Ectodermal cell (in vitro differentiated cells): ENCODE measurements at regions not wholly inside any gene's neighbourhood (a gene's known extent, or its start where the extent isn't known, plus 50 kb on each side); places are given as distances from the start of the nearest gene placed in this dataset.

Source experiments
- H3K27ac ChIP-seq: 2 replicates; pipeline ENCODE4 v1.7.0; 2013; ENCODE audit warnings: mild to moderate bottlenecking, low read depth, low read length; ENCODE audit not compliant: insufficient read depth, poor library complexity, severe bottlenecking
- H3K27me3 ChIP-seq: 2 replicates; pipeline ENCODE4 v1.7.0; 2013; ENCODE audit warnings: mild to moderate bottlenecking, low read length; ENCODE audit not compliant: insufficient read depth, control insufficient read depth, poor library complexity, severe bottlenecking
- H3K36me3 ChIP-seq: one replicate; pipeline ENCODE4 v1.7.0; 2013; ENCODE audit warnings: low read length; ENCODE audit not compliant: control insufficient read depth, insufficient read depth
- H3K4me1 ChIP-seq: one replicate; pipeline ENCODE4 v1.7.0; 2013; ENCODE audit warnings: low read length; ENCODE audit not compliant: control insufficient read depth, insufficient read depth
- H3K4me3 ChIP-seq: 2 replicates; pipeline ENCODE4 v1.7.0; 2013; ENCODE audit warnings: low read depth, low read length, control low read depth; ENCODE audit not compliant: insufficient read depth
- H3K9me3 ChIP-seq: 2 replicates; pipeline ENCODE4 v1.7.0; 2013; ENCODE audit warnings: mild to moderate bottlenecking, low read length, moderate library complexity; ENCODE audit not compliant: control insufficient read depth
- WGBS, 2 experiments: methylation state at CpG; one replicate each; pipeline ENCODE4 v1.1.7; 2013; ENCODE audit warnings: missing lambda C conversion rate in 2 of 2; 5-methylcytosine and 5-hydroxymethylcytosine counted together

GRCh38 chr6:125509477-125509876 is 207.7 kb upstream of the HDDC2 start:
- no peaks in the 10 kb centered on the region for H3K9me3 ChIP-seq
- H3K4me1 ChIP-seq, result no peaks in the 10 kb centered on the region
- H3K4me3 ChIP-seq, result no peak overlapping the region
- 85 to 89% methylated on average over 2 of the region's 2 CpGs for WGBS, 2 experiments
- no peaks in the 10 kb centered on the region for H3K27me3 ChIP-seq
- no peak overlapping the region for H3K27ac ChIP-seq
- H3K36me3 ChIP-seq, result no peaks in the 10 kb centered on the region

GRCh38 chr6:125510405-125510804 is 208.6 kb upstream of the HDDC2 start:
- 84 to 88% methylated on average over 1 to 2 of the region's 2 CpGs for WGBS, 2 experiments
- no peak overlapping the region for H3K4me3 ChIP-seq
- H3K27ac ChIP-seq, result no peak overlapping the region
- H3K9me3 ChIP-seq, result no peaks in the 10 kb centered on the region
- H3K27me3 ChIP-seq, result no peaks in the 10 kb centered on the region
- H3K4me1 ChIP-seq, result no peaks in the 10 kb centered on the region
- H3K36me3 ChIP-seq, result no peaks in the 10 kb centered on the region

GRCh38 chr6:125511809-125512396 is 210.1 kb upstream of the HDDC2 start:
- WGBS, 2 experiments, result 88 to 91% methylated on average over 2 of the region's 2 CpGs
- Histone ChIP-seq H3K4me3 (no peak overlapping the region), H3K36me3 (no peaks in the 10 kb centered on the region), H3K27ac (no peak overlapping the region), H3K9me3 (no peaks in the 10 kb centered on the region), H3K27me3 (no peaks in the 10 kb centered on the region), H3K4me1 (no peaks in the 10 kb centered on the region)

GRCh38 chr6:125512621-125513020 is 210.9 kb upstream of the HDDC2 start:
- no peaks in the 10 kb centered on the region for H3K36me3 ChIP-seq
- H3K4me1 ChIP-seq, result no peaks in the 10 kb centered on the region
- H3K9me3 ChIP-seq, result no peaks in the 10 kb centered on the region
- 76 to 85% methylated on average over 2 of the region's 2 CpGs for WGBS, 2 experiments
- H3K4me3 ChIP-seq, result no peak overlapping the region
- H3K27me3 ChIP-seq, result no peaks in the 10 kb centered on the region
- H3K27ac ChIP-seq, result no peak overlapping the region

GRCh38 chr6:125513978-125514377 is 212.2 kb upstream of the HDDC2 start:
- no peaks in the 10 kb centered on the region for H3K9me3 ChIP-seq

GRCh38 chr6:125516644-125517043 is 214.9 kb upstream of the HDDC2 start:
- H3K27me3 ChIP-seq, result no peaks in the 10 kb centered on the region

More at GRCh38 chr6:125513978-125514377, 212.2 kb upstream of the HDDC2 start:
- no peaks in the 10 kb centered on the region for H3K27me3 ChIP-seq
- no peaks in the 10 kb centered on the region for H3K36me3 ChIP-seq
- H3K4me3 ChIP-seq, result no peak overlapping the region
- no peaks in the 10 kb centered on the region for H3K4me1 ChIP-seq
- H3K27ac ChIP-seq, result no peak overlapping the region

GRCh38 chr6:125519367-125519766 is 217.6 kb upstream of the HDDC2 start:
- Histone ChIP-seq H3K4me3 (no peak overlapping the region), H3K27ac (no peak overlapping the region), H3K36me3 (no peaks in the 10 kb centered on the region), H3K9me3 (no peaks in the 10 kb centered on the region), H3K4me1 (peaks cover 2% of the 10 kb centered on the region), H3K27me3 (no peaks in the 10 kb centered on the region)

More at GRCh38 chr6:125516644-125517043, 214.9 kb upstream of the HDDC2 start:
- Histone ChIP-seq H3K4me3 (no peak overlapping the region), H3K9me3 (no peaks in the 10 kb centered on the region), H3K36me3 (no peaks in the 10 kb centered on the region), H3K27ac (no peak overlapping the region), H3K4me1 (no peaks in the 10 kb centered on the region)
- 95 to 96% methylated on average over 2 to 3 of the region's 3 CpGs for WGBS, 2 experiments

- WGBS, 2 experiments, result 43 to 67% methylated on average over 2 of the region's 2 CpGs
- Histone ChIP-seq H3K9me3 (no peaks in the 10 kb centered on the region), H3K4me1 (peaks cover 22% of the 10 kb centered on the region), H3K27ac (no peak overlapping the region), H3K4me3 (no peak overlapping the region), H3K27me3 (no peaks in the 10 kb centered on the region), H3K36me3 (no peaks in the 10 kb centered on the region)
Observed at GRCh38 chr6:125524356-125524755, 222.6 kb upstream of the HDDC2 start.

- peaks cover 28% of the 10 kb centered on the region for H3K4me1 ChIP-seq
- no peaks in the 10 kb centered on the region for H3K36me3 ChIP-seq
- WGBS, 2 experiments, result 71% methylated on average over 1 of the region's 1 CpG; no CpG with 5 or more reads in 1 of the 2 experiments
- no peak overlapping the region for H3K4me3 ChIP-seq
- H3K27me3 ChIP-seq, result no peaks in the 10 kb centered on the region
- no peaks in the 10 kb centered on the region for H3K9me3 ChIP-seq
- H3K27ac ChIP-seq, result no peak overlapping the region
Observed at GRCh38 chr6:125526007-125526720, 223.3 kb upstream of the HEY2 start.

GRCh38 chr6:125528621-125529041 is 220.8 kb upstream of the HEY2 start:
- Histone ChIP-seq H3K27ac (peak overlapping the region; percentile 79), H3K36me3 (no peaks in the 10 kb centered on the region), H3K9me3 (no peaks in the 10 kb centered on the region), H3K4me3 (no peak overlapping the region), H3K4me1 (peaks cover 29% of the 10 kb centered on the region), H3K27me3 (no peaks in the 10 kb centered on the region)
- 0 to 1% methylated on average over 6 of the region's 6 CpGs for WGBS, 2 experiments
